ENCODE measurements at regions not wholly inside any gene's neighbourhood (a gene's known extent, or its start where the extent isn't known, plus 50 kb on each side); places are given as distances from the start of the nearest gene placed in this dataset.

GRCh38 chr4:123741906-123742305 is 345.3 kb downstream of the SPRY1 start:
- Histone ChIP-seq H3K27me3 (ENCODE audit: insufficient read depth, low read depth, low read length) (no peaks in the 10 kb centered on the region), H4K20me1 (ENCODE audit: insufficient read depth) (no peaks in the 10 kb centered on the region), H3K9me2 (ENCODE audit: insufficient read depth, low read length) (no peaks in the 10 kb centered on the region), H3F3A (ENCODE audit: insufficient read depth, low read length, poor library complexity, severe bottlenecking) (no peaks in the 10 kb centered on the region), H3K9ac (ENCODE audit: low read length) (no peak overlapping the region), H2AFZ (ENCODE audit: low read depth, low read length) (no peak overlapping the region), H3K4me3 (ENCODE audit: low read length) (no peak overlapping the region), H3K4me2 (ENCODE audit: low read length) (no peak overlapping the region), H3K27ac (ENCODE audit: low read length) (no peak overlapping the region), H3K9me3 (ENCODE audit: low read length) (no peaks in the 10 kb centered on the region), H3K79me2 (replicated peaks; ENCODE audit: insufficient read depth, low read length) (no peaks in the 10 kb centered on the region), H3K36me3 (ENCODE audit: insufficient read depth, low read length) (no peaks in the 10 kb centered on the region)
- no peak for TF ChIP-seq EP300 (conservative IDR thresholded peaks at IDR 0.05; ENCODE audit: poor library complexity, severe bottlenecking)
- no peak for TF ChIP-seq TAF1 (IDR thresholded peaks at IDR 0.05; ENCODE audit: low read depth)
- TF ChIP-seq RAD21 (conservative IDR thresholded peaks at IDR 0.05) = no peak
- no peak for TF ChIP-seq SMC3 (conservative IDR thresholded peaks at IDR 0.05; ENCODE audit: poor library complexity)
- no peak for TF ChIP-seq REST (IDR thresholded peaks at IDR 0.05; ENCODE audit: borderline replicate concordance)
- no peak for TF ChIP-seq CTCF (IDR thresholded peaks at IDR 0.05; ENCODE audit: poor library complexity, severe bottlenecking)
- TF ChIP-seq POLR2AphosphoS5 (IDR thresholded peaks at IDR 0.05) = no peak
- TF ChIP-seq EZH2 (IDR thresholded peaks at IDR 0.05; ENCODE audit: borderline replicate concordance, insufficient read depth, low read length, poor library complexity, severe bottlenecking) = no peak
- TF ChIP-seq MXI1 (conservative IDR thresholded peaks at IDR 0.05; ENCODE audit: poor library complexity, severe bottlenecking) = no peak

- Histone ChIP-seq H3K36me3 (ENCODE audit: insufficient read depth, low read length) (no peaks in the 10 kb centered on the region), H4K20me1 (ENCODE audit: insufficient read depth) (no peaks in the 10 kb centered on the region), H3F3A (ENCODE audit: insufficient read depth, low read length, poor library complexity, severe bottlenecking) (no peaks in the 10 kb centered on the region), H3K9me3 (ENCODE audit: low read length) (no peaks in the 10 kb centered on the region), H3K9me2 (ENCODE audit: insufficient read depth, low read length) (no peaks in the 10 kb centered on the region), H3K27me3 (ENCODE audit: insufficient read depth, low read depth, low read length) (no peaks in the 10 kb centered on the region), H3K9ac (ENCODE audit: low read length) (no peak overlapping the region), H3K4me2 (ENCODE audit: low read length) (no peak overlapping the region), H3K4me3 (ENCODE audit: low read length) (no peak overlapping the region), H3K79me2 (replicated peaks; ENCODE audit: insufficient read depth, low read length) (no peaks in the 10 kb centered on the region), H2AFZ (ENCODE audit: low read depth, low read length) (no peak overlapping the region), H3K27ac (ENCODE audit: low read length) (no peak overlapping the region)
- no peak for TF ChIP-seq TAF1 (IDR thresholded peaks at IDR 0.05; ENCODE audit: low read depth)
- TF ChIP-seq SMC3 (conservative IDR thresholded peaks at IDR 0.05; ENCODE audit: poor library complexity) = no peak
- no peak for TF ChIP-seq EZH2 (IDR thresholded peaks at IDR 0.05; ENCODE audit: borderline replicate concordance, insufficient read depth, low read length, poor library complexity, severe bottlenecking)
- no peak for TF ChIP-seq RAD21 (conservative IDR thresholded peaks at IDR 0.05)
- no peak for TF ChIP-seq REST (IDR thresholded peaks at IDR 0.05; ENCODE audit: borderline replicate concordance)
- TF ChIP-seq CTCF (IDR thresholded peaks at IDR 0.05; ENCODE audit: poor library complexity, severe bottlenecking) = no peak
Observed at GRCh38 chr4:123743848-123744247, 347.3 kb downstream of the SPRY1 start.

Measured in neural cell (in vitro differentiated cells).